HEK293T (cell line): ENCODE measurements at regions not wholly inside any gene's neighbourhood (a gene's known extent, or its start where the extent isn't known, plus 50 kb on each side); places are given as distances from the start of the nearest gene placed in this dataset.

Source experiments
- CTCF ChIA-PET: fragments of 350-600 bp; formaldehyde crosslinking; extraction: SDS; loops from one replicate; lab custom pipeline; 2021; ENCODE audit warnings: antibody characterized with exemption, inconsistent platforms; lab: Yijun Ruan, JAX
- POLR2A ChIA-PET: fragments of 350-600 bp; formaldehyde crosslinking; extraction: SDS; loops from one replicate; lab custom pipeline; 2020; ENCODE audit warnings: antibody characterized with exemption, inconsistent platforms; lab: Yijun Ruan, JAX
- DNase-seq: peaks from one replicate; pipeline ENCODE4 v3.0.0; 2012; ENCODE audit warnings: mixed read lengths; ENCODE audit errors: extremely low spot score
- ARNT ChIP-seq: fragments of 450-650 bp; IDR thresholded peaks from 2 replicates; pipeline ENCODE4 v1.6.1; 2017; ENCODE audit warnings: mild to moderate bottlenecking
- BHLHE40 ChIP-seq: fragments of 450-650 bp; IDR thresholded peaks from 2 replicates; pipeline ENCODE4 v1.6.1; 2016; ENCODE audit warnings: mild to moderate bottlenecking, moderate library complexity, borderline replicate concordance
- CTBP1 ChIP-seq: fragments of 450-650 bp; IDR thresholded peaks from 2 replicates; pipeline ENCODE4 v1.6.1; 2016; ENCODE audit warnings: borderline replicate concordance
- ELF4 ChIP-seq: fragments of 450-650 bp; IDR thresholded peaks from 2 replicates; pipeline ENCODE4 v1.6.1; 2017; ENCODE audit warnings: antibody characterized with exemption
- FOXA1 ChIP-seq: fragments of 450-650 bp; IDR thresholded peaks from 2 replicates; pipeline ENCODE4 v1.6.1; 2016; ENCODE audit warnings: mild to moderate bottlenecking
- FOXK2 ChIP-seq: fragments of 450-650 bp; IDR thresholded peaks from 2 replicates; pipeline ENCODE4 v1.6.1; 2016; ENCODE audit warnings: mild to moderate bottlenecking
- FOXM1 ChIP-seq: fragments of 450-650 bp; IDR thresholded peaks from 2 replicates; pipeline ENCODE4 v1.6.1; 2017; ENCODE audit warnings: mild to moderate bottlenecking, borderline replicate concordance
- HDGF ChIP-seq: fragments of 450-650 bp; IDR thresholded peaks from 2 replicates; pipeline ENCODE4 v1.6.1; 2017; ENCODE audit warnings: antibody characterized with exemption, borderline replicate concordance
- L3MBTL2 ChIP-seq: fragments of 450-650 bp; conservative IDR thresholded peaks from 2 replicates; pipeline ENCODE4 v1.6.1; 2016; ENCODE audit warnings: mild to moderate bottlenecking
- LEF1 ChIP-seq: fragments of 450-650 bp; IDR thresholded peaks from 2 replicates; pipeline ENCODE4 v1.6.1; 2017; ENCODE audit warnings: mild to moderate bottlenecking, borderline replicate concordance
- NFRKB ChIP-seq: fragments of 450-650 bp; IDR thresholded peaks from 2 replicates; pipeline ENCODE4 v1.6.1; 2016; ENCODE audit warnings: mild to moderate bottlenecking, moderate library complexity
- SP1 ChIP-seq: fragments of 450-650 bp; IDR thresholded peaks from 2 replicates; pipeline ENCODE4 v1.6.1; 2017
- SUZ12 ChIP-seq: fragments of 450-650 bp; IDR thresholded peaks from 2 replicates; pipeline ENCODE4 v1.6.1; 2016; ENCODE audit warnings: mild to moderate bottlenecking
- TARDBP ChIP-seq: fragments of 450-650 bp; IDR thresholded peaks from 2 replicates; pipeline ENCODE4 v1.6.1; 2016
- ZNF384 ChIP-seq: fragments of 450-650 bp; IDR thresholded peaks from 2 replicates; pipeline ENCODE4 v1.6.1; 2016
- TF ChIP-seq, protein P1 (sequence below): fragments of 450-650 bp; IDR thresholded peaks from 2 replicates; pipeline ENCODE4 v1.6.1; 2016

DNA sequence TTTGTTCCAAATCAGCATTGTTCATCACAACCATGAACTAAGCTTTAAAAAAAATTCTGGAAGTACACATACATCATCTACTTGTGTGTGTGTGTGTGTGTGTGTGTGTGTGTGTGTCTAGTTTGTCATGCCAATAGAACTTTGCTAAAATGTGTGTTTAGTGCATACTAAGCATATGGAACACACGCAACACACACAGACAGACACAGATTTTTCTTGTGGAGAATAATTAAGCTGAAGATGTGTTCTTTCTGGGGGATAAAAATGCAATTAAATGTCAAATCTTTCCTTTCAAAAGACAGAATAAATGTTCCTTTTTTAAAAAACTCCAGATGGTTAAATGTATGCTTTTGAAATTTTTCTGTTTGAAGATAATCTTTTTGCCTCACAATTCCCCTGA is 530.4 kb upstream of the INTU start:
- CTCF ChIA-PET = no interaction called here
- TF ChIP-seq, protein P1, sequence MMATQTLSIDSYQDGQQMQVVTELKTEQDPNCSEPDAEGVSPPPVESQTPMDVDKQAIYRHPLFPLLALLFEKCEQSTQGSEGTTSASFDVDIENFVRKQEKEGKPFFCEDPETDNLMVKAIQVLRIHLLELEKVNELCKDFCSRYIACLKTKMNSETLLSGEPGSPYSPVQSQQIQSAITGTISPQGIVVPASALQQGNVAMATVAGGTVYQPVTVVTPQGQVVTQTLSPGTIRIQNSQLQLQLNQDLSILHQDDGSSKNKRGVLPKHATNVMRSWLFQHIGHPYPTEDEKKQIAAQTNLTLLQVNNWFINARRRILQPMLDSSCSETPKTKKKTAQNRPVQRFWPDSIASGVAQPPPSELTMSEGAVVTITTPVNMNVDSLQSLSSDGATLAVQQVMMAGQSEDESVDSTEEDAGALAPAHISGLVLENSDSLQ = no peak
- POLR2A ChIA-PET = no interaction called here
- DNase-seq = no peak

DNA sequence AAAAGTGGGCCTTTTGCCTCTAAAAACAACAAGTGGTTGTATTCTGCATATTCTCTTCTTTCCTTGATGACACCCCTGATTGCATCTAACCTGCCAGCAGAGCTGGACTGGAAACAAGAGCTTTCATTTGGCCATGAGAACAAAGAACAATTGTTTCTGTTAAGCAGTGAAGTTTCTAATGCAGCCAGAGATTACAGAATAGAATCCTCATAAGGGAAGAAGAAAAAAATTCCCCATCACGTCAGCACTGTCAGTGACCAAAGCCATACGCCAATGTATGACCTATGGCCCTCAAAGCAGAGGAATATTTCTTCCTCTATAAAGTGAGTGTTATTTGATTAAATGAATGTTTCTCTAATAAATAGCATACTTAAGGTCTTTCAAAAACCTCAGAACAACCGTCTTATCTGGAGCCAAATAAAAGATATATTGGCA is 529.1 kb upstream of the INTU start:
- ChIA-PET CTCF (no interaction called here), POLR2A (no interaction called here)
- DNase-seq = no peak
- TF ChIP-seq ZNF384 = no peak
- no peak for TF ChIP-seq SP1
- no peak for TF ChIP-seq CTBP1
- TF ChIP-seq, protein P1 = no peak
- TF ChIP-seq L3MBTL2 = no peak
- TF ChIP-seq NFRKB = no peak
- TF ChIP-seq FOXM1 = no peak
- no peak for TF ChIP-seq FOXK2
- no peak for TF ChIP-seq ARNT
- TF ChIP-seq SUZ12 = no peak
- TF ChIP-seq LEF1 = no peak
- TF ChIP-seq HDGF = no peak
- TF ChIP-seq TARDBP = no peak
- no peak for TF ChIP-seq ELF4
- no peak for TF ChIP-seq BHLHE40
- no peak for TF ChIP-seq FOXA1

DNA sequence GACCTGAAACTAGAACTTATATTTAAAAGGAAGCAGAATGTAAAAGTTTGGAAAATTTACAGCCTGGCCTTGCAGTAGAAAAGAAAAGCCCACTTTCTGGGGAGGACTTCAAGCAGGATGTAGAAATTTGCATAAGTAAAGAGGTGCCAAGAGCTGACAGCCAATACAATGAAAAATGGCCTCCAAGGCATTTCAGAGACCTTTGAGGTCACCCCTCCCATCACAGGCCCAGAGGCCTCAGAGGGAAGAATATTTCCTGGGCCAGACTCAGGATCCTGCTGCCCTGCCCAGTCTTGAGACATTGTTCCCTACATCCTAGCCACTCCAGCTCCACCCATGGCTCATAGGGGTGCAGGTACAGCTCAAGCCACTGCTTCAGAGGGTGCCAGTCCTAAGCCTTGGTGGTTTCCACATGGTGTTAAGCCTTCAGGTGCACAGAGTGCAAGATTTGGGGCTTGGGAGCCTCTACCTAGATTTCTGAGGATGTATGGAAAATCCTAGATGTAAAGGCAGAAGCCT is 518.9 kb upstream of the INTU start:
- TF ChIP-seq CTBP1 (no peak), ELF4 (no peak), HDGF (no peak), FOXK2 (no peak), NFRKB (no peak), L3MBTL2 (no peak), LEF1 (no peak), FOXA1 (no peak), SUZ12 (no peak), TARDBP (no peak), FOXM1 (no peak)
- TF ChIP-seq, protein P1 = no peak
- no peak for DNase-seq
- ChIA-PET CTCF (no interaction called here), POLR2A (no interaction called here)

DNA sequence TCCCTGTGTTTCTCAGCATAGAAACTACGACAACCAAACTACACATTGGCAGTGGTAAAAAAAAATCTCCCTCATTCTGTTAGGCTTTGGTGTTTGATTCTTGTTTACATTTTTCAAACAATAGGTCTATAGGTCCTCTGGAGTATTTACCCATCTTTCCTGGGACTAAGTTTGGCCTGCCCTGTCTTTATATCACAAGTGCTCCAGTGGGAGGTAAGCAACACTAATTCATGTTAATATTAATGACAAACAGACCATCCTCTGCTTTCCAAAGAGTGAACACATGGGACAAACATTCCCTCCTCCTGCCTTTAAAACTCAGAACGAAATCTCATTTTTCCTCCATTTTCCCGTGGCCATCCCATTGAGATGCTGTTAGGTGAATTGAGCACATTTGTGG is 514.1 kb upstream of the INTU start:
- ChIA-PET POLR2A (no interaction called here), CTCF (no interaction called here)
- no peak for DNase-seq
- TF ChIP-seq FOXM1 (no peak), SUZ12 (no peak), ARNT (no peak), TARDBP (no peak), CTBP1 (no peak), L3MBTL2 (no peak), SP1 (no peak), ZNF384 (no peak), FOXA1 (no peak), BHLHE40 (no peak), HDGF (no peak), ELF4 (no peak), FOXK2 (no peak), LEF1 (no peak), NFRKB (no peak)
- TF ChIP-seq, protein P1 = no peak

DNA sequence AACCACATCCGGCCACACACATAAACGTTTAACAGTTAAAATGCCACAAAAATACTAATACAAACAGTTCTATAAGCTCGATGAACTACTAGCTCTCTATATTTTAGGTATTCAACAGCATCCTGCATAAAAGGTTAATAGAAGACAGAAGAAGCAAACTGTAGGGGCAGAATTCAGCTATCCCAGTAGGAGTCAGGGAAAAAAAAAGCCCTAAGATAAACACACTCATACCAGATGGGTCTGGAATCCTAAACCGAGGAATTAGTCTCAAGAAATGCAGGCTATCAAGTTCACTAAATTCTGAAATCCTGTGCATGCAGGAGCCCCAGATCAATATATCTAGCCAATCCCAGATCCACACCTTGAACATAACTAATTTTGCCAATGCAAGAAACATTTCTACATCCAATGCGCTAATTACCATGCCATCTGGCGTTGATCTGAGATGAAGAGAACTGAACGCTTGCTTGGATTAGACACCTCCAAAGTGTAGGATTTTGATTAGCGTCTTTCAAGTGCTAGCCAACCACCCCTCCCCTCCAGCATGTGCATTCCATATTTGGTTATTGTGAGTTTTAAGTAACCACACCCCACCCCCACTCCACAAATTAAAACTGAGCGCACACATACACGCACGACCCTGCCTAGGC is 512.2 kb upstream of the INTU start:
- ChIA-PET CTCF (no interaction called here), POLR2A (no interaction called here)
- no peak for DNase-seq
- TF ChIP-seq BHLHE40 (no peak), ELF4 (no peak), FOXK2 (no peak), ARNT (no peak), SP1 (no peak), CTBP1 (no peak), HDGF (no peak), ZNF384 (no peak), NFRKB (no peak), L3MBTL2 (no peak), FOXM1 (no peak), FOXA1 (no peak), LEF1 (no peak), TARDBP (no peak), SUZ12 (no peak)
- TF ChIP-seq, protein P1 = no peak
